NCI-H187 (cell line): ENCODE measurements at regions not wholly inside any gene's neighbourhood (a gene's known extent, or its start where the extent isn't known, plus 50 kb on each side); places are given as distances from the start of the nearest gene placed in this dataset.
A peak's percentile ranks its signal among the peaks of the same experiment; 100 is the strongest.

Experiments
- DNase-seq, 2 experiments: peaks; one replicate each; lab custom pipeline; 2025; lab: John Stamatoyannopoulos, UW

GRCh38 chr1:168963601-168964000, 142.9 kb upstream of the ATP1B1 start:
- no peak for DNase-seq

GRCh38 chr1:168964478-168964877, 142.0 kb upstream of the ATP1B1 start:
- no peak for DNase-seq

- no peak for DNase-seq
These were observed 140.3 kb upstream of the ATP1B1 start for GRCh38 chr1:168966217-168966616.

- no peak for DNase-seq
These were observed 139.9 kb upstream of the ATP1B1 start for GRCh38 chr1:168966636-168967035.

- no peak for DNase-seq
These were observed 135.4 kb upstream of the ATP1B1 start for GRCh38 chr1:168970926-168971659.

- no peak for DNase-seq
These were observed 134.3 kb upstream of the ATP1B1 start for GRCh38 chr1:168972225-168972624.

GRCh38 chr1:168972887-168973286, 133.6 kb upstream of the ATP1B1 start:
- peak; percentile 21 to 65 for DNase-seq

- no peak for DNase-seq
These were observed 132.4 kb upstream of the ATP1B1 start for GRCh38 chr1:168974117-168974516.

- DNase-seq: no peak
These were observed 131.9 kb upstream of the ATP1B1 start for GRCh38 chr1:168974611-168975010.

- DNase-seq: no peak
These were observed 130.2 kb upstream of the ATP1B1 start for GRCh38 chr1:168976267-168976666.

- no peak for DNase-seq
These were observed 128.9 kb upstream of the ATP1B1 start for GRCh38 chr1:168977618-168978017.

GRCh38 chr1:168979276-168979675, 127.2 kb upstream of the ATP1B1 start:
- DNase-seq: no peak

- DNase-seq: no peak
These were observed 126.3 kb upstream of the ATP1B1 start for GRCh38 chr1:168980180-168980579.

GRCh38 chr1:168980656-168981055, 125.8 kb upstream of the ATP1B1 start:
- DNase-seq: no peak

- no peak for DNase-seq
These were observed 123.7 kb upstream of the ATP1B1 start for GRCh38 chr1:168982778-168983177.

- DNase-seq: no peak
These were observed 119.2 kb upstream of the ATP1B1 start for GRCh38 chr1:168987330-168987729.

- DNase-seq: peak in 1 of 2 experiments; percentile 29
These were observed 118.6 kb upstream of the ATP1B1 start for GRCh38 chr1:168987923-168988322.

GRCh38 chr1:168989985-168990384, 116.5 kb upstream of the ATP1B1 start:
- DNase-seq: no peak

- no peak for DNase-seq
These were observed 114.6 kb upstream of the ATP1B1 start for GRCh38 chr1:168991667-168992475.

GRCh38 chr1:169001353-169001752, 105.1 kb upstream of the ATP1B1 start:
- DNase-seq: no peak

- no peak for DNase-seq
These were observed 102.5 kb upstream of the ATP1B1 start for GRCh38 chr1:169003864-169004516.

- no peak for DNase-seq
These were observed 100.7 kb upstream of the ATP1B1 start for GRCh38 chr1:169005776-169006175.

GRCh38 chr1:169009666-169010065, 96.8 kb upstream of the ATP1B1 start:
- no peak for DNase-seq
